Natural killer cell (primary cell): ENCODE measurements at regions not wholly inside any gene's neighbourhood (a gene's known extent, or its start where the extent isn't known, plus 50 kb on each side); places are given as distances from the start of the nearest gene placed in this dataset.

Source experiments
- ATAC-seq, 3 donors: fragments of 150-1000 bp in 2 of 3; fragments of 200-7000 bp in 1 of 3; cut with Tn5 transposase; 1 replicate in 1 of 3; 2 replicates in 2 of 3; pipeline ENCODE4 v1.10.0; 2021; ENCODE audit warnings: mild to moderate bottlenecking in 2 of 3, moderate library complexity in 2 of 3
- DNase-seq, 2 donors: peaks; one replicate each; pipeline versions ENCODE4 v3.0.0 to v3.0.0-alpha.2; 2013 to 2021; ENCODE audit warnings: mixed read lengths in 1 of 2
- H3K27ac ChIP-seq: one replicate; pipeline ENCODE4 v1.5.1; 2013; ENCODE audit warnings: mild to moderate bottlenecking, low read length
- H3K27me3 ChIP-seq: one replicate; pipeline ENCODE4 v1.6.1; 2013; ENCODE audit warnings: low read length; ENCODE audit not compliant: control insufficient read depth, insufficient read depth
- H3K36me3 ChIP-seq: one replicate; pipeline ENCODE4 v1.6.1; 2013; ENCODE audit warnings: low read length; ENCODE audit not compliant: control insufficient read depth, insufficient read depth
- H3K4me1 ChIP-seq: one replicate; pipeline ENCODE4 v1.6.1; 2013; ENCODE audit warnings: low read length; ENCODE audit not compliant: control insufficient read depth, insufficient read depth
- H3K4me3 ChIP-seq: one replicate; pipeline ENCODE4 v1.5.1; 2013; ENCODE audit warnings: low read length
- H3K9me3 ChIP-seq: one replicate; pipeline ENCODE4 v1.6.1; 2013; ENCODE audit warnings: low read length; ENCODE audit not compliant: control insufficient read depth, insufficient read depth
- H3K27ac Mint-ChIP-seq, 2 donors: one replicate each; pipeline ENCODE4 v1.8.0; 2022; ENCODE audit warnings: mild to moderate bottlenecking in 2 of 2, mixed read lengths in 2 of 2, moderate library complexity in 1 of 2
- H3K27me3 Mint-ChIP-seq, 2 donors: one replicate each; pipeline ENCODE4 v1.8.0; 2022; ENCODE audit warnings: low read depth in 2 of 2, mixed read lengths in 2 of 2
- H3K36me3 Mint-ChIP-seq: one replicate; pipeline ENCODE4 v1.8.0; 2022; ENCODE audit warnings: mixed read lengths
- H3K4me1 Mint-ChIP-seq, 2 donors: one replicate each; pipeline ENCODE4 v1.8.0; 2022; ENCODE audit warnings: mixed read lengths in 2 of 2
- H3K4me3 Mint-ChIP-seq: one replicate; pipeline ENCODE4 v1.8.0; 2022; ENCODE audit warnings: mild to moderate bottlenecking, moderate library complexity, mixed read lengths
- H3K9me3 Mint-ChIP-seq, 2 donors: one replicate each; pipeline ENCODE4 v1.8.0; 2022; ENCODE audit warnings: mixed read lengths in 2 of 2
- WGBS: methylation state at CpG from one replicate; pipeline ENCODE4 v1.1.7; 2013; ENCODE audit warnings: missing lambda C conversion rate; ENCODE audit not compliant: insufficient coverage; 5-methylcytosine and 5-hydroxymethylcytosine counted together
- intact Hi-C: fragments of 100-400 bp; cut with micrococcal nuclease; formaldehyde crosslinking; loops from one replicate; pipeline ENCODE4 v1.14.2; 2022
- TF ChIP-seq, protein P1 (sequence below): fragments of 200-600 bp; IDR thresholded peaks from one replicate; pipeline ENCODE4 v1.8.0; 2022; ENCODE audit warnings: antibody characterized with exemption

DNA sequence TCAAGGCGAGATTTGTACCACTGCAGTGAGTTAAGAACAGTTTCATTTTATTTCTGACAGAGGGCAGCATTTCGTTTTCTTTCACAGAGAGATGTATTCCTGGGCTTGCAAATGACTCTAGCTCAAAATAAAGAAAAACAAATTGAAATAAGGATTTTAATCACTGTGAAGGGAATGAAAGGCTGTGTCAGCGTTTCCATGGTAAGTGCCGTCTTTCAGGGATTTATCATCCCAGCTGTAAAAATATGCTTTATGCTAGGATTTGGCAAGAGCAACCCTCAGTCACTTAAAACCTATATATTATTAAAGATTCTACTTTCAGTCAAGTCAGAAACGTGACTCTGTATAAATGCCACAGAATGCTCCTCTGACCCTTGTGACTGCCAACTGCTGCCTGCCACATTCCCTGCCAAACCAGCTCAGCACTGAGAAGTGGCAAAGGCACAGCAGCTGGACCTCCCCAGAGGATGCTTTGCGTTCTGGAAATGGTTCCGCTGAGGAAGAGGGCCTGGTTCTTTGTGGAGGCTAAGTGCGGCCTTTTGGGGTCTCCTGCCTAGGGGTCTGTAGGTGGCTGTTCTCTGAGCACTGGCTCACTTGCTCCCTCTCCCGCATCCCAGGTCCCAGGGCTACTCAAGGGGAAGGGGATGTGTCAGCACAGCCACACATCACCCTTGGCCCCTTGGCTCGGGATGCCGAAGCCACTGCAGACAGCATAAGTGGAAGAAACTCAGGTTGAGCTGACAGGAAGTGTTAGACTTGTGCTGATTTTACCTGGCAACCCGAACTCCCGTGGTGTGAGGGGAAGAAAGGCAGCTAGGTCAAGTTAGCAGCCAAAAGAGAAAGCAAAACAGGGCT lies 56.6 kb upstream of the POMGNT2 start:
- no peaks in the 10 kb centered on the region for H3K9me3 ChIP-seq
- TF ChIP-seq, protein P1, sequence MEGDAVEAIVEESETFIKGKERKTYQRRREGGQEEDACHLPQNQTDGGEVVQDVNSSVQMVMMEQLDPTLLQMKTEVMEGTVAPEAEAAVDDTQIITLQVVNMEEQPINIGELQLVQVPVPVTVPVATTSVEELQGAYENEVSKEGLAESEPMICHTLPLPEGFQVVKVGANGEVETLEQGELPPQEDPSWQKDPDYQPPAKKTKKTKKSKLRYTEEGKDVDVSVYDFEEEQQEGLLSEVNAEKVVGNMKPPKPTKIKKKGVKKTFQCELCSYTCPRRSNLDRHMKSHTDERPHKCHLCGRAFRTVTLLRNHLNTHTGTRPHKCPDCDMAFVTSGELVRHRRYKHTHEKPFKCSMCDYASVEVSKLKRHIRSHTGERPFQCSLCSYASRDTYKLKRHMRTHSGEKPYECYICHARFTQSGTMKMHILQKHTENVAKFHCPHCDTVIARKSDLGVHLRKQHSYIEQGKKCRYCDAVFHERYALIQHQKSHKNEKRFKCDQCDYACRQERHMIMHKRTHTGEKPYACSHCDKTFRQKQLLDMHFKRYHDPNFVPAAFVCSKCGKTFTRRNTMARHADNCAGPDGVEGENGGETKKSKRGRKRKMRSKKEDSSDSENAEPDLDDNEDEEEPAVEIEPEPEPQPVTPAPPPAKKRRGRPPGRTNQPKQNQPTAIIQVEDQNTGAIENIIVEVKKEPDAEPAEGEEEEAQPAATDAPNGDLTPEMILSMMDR = peak; percentile 62
- no peaks in the 10 kb centered on the region for H3K27me3 ChIP-seq
- Mint-ChIP-seq H3K4me1 (peaks cover 20 to 22% of the 10 kb centered on the region in 2 donors), H3K27ac (peak overlapping the region; percentile 87 to 93), H3K27me3 (no peaks in the 10 kb centered on the region), H3K36me3 (peaks cover 14% of the 10 kb centered on the region), H3K9me3 (peaks cover 5 to 11% of the 10 kb centered on the region in 2 donors), H3K4me3 (peak overlapping the region; percentile 83)
- H3K4me3 ChIP-seq = no peak overlapping the region
- WGBS = 38% methylated on average over 13 of the region's 13 CpGs
- peaks cover 21% of the 10 kb centered on the region for H3K4me1 ChIP-seq
- DNase-seq (peak in 1 of 2 donors; percentile 82), ATAC-seq (peak; percentile 78 to 81 (median 80))
- intact Hi-C loops = loop anchor here (1.0 kb wide), 2 partner anchors 216 to 341 kb away; no protein-coding TSS in a partner anchor
- no peaks in the 10 kb centered on the region for H3K36me3 ChIP-seq
- peak overlapping the region; percentile 53 for H3K27ac ChIP-seq

DNA sequence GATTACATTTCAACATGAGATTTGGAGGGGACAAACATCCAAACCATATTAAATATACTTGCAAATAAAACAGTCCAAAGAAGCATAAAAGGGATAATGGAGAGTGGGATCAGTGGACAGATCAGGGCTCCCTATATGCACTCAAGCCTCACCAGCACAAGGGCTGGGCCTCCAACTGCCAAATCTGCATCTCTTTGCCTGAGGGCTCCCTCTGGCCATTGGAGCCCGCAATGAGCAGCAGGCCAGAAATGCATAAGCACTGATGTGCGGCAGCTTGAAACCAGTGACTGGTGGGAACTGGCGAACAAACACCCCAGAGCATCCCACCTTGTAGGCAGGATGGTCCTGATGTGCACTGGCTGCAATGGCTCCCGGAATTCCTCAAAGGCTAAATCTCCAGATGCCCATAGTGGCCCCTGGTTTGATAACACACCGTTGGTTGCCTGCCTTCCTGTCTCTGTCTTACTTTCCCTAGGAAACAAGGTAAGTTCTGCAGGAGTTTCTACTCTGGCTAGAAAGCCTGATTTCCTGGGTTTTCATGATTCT lies 55.9 kb upstream of the POMGNT2 start:
- peaks cover 5 to 11% of the 10 kb centered on the region in 2 donors for H3K9me3 Mint-ChIP-seq
- peaks cover 20 to 22% of the 10 kb centered on the region in 2 donors for H3K4me1 Mint-ChIP-seq
- TF ChIP-seq, protein P1 = no peak
- peak overlapping the region; percentile 83 for H3K4me3 Mint-ChIP-seq
- no peak overlapping the region for H3K27ac ChIP-seq
- 58% methylated on average over 5 of the region's 5 CpGs for WGBS
- DNase-seq (peak in 1 of 2 donors; percentile 11), ATAC-seq (no peak)
- H3K27me3 Mint-ChIP-seq = no peaks in the 10 kb centered on the region
- no peaks in the 10 kb centered on the region for H3K9me3 ChIP-seq
- intact Hi-C loops = loop anchor here (1.0 kb wide), 2 partner anchors 217 to 342 kb away; no protein-coding TSS in a partner anchor
- H3K36me3 Mint-ChIP-seq = peaks cover 11% of the 10 kb centered on the region
- no peaks in the 10 kb centered on the region for H3K36me3 ChIP-seq
- no peak overlapping the region for H3K4me3 ChIP-seq
- peaks cover 21% of the 10 kb centered on the region for H3K4me1 ChIP-seq
- peak overlapping the region; percentile 87 to 93 for H3K27ac Mint-ChIP-seq
- no peaks in the 10 kb centered on the region for H3K27me3 ChIP-seq

DNA sequence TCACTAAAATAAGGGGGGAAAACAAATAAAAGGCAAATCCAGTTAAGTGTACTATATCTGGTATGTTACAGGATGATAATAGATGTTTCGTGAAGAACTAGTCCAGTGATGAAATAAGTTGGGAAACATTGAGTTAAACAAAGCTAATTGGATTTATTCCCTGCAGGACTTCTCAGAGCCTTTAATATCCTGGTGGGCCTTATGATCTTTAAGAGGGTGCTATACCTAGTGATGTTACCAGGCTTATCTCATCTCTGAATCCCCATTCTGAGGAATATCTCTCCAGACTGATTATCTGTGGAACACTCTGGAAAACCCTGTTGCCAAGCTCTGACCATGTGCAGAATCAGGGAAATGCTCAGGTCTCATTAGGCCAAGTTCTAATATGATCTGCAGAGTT lies 54.8 kb upstream of the POMGNT2 start:
- peaks cover 20 to 22% of the 10 kb centered on the region in 2 donors for H3K4me1 Mint-ChIP-seq
- H3K9me3 Mint-ChIP-seq = peaks cover 0 to 1% of the 10 kb centered on the region in 2 donors
- Histone ChIP-seq H3K36me3 (no peaks in the 10 kb centered on the region), H3K9me3 (no peaks in the 10 kb centered on the region), H3K27ac (no peak overlapping the region), H3K4me1 (peaks cover 21% of the 10 kb centered on the region), H3K4me3 (no peak overlapping the region), H3K27me3 (no peaks in the 10 kb centered on the region)
- ATAC-seq (no peak), DNase-seq (no peak)
- no peaks in the 10 kb centered on the region for H3K27me3 Mint-ChIP-seq
- TF ChIP-seq, protein P1 = no peak
- no peak overlapping the region for H3K4me3 Mint-ChIP-seq
- H3K27ac Mint-ChIP-seq = no peak overlapping the region
- 100% methylated on average over 1 of the region's 1 CpG for WGBS
- no peaks in the 10 kb centered on the region for H3K36me3 Mint-ChIP-seq
- intact Hi-C loops = no loop called here
